BJ (cell line): ENCODE measurements at regions not wholly inside any gene's neighbourhood (a gene's known extent, or its start where the extent isn't known, plus 50 kb on each side); places are given as distances from the start of the nearest gene placed in this dataset.

Experiments
- CTCF ChIA-PET: fragments of 350-600 bp; formaldehyde crosslinking; extraction: SDS; loops from one replicate; lab custom pipeline; 2021; ENCODE audit warnings: antibody characterized with exemption, inconsistent platforms; lab: Yijun Ruan, JAX
- POLR2A ChIA-PET: fragments of 300-600 bp; sonication (Branson Sonifier 250); formaldehyde crosslinking; extraction: SDS; loops from one replicate; lab custom pipeline; 2021; ENCODE audit warnings: antibody characterized with exemption; lab: Charles Lee
- DNase-seq: peaks from one replicate; pipeline ENCODE4 v3.0.0-alpha.2; 2011; ENCODE audit warnings: low read depth
- H3K27me3 ChIP-seq: 2 replicates; pipeline ENCODE4 v1.6.0; 2011; ENCODE audit warnings: low read length; ENCODE audit not compliant: control insufficient read depth, insufficient read depth
- H3K36me3 ChIP-seq: 2 replicates; pipeline ENCODE4 v1.5.1; 2011; ENCODE audit warnings: low read length; ENCODE audit not compliant: control insufficient read depth, insufficient read depth
- H3K4me3 ChIP-seq: 2 replicates; pipeline ENCODE4 v1.5.1; 2011; ENCODE audit warnings: low read depth, mild to moderate bottlenecking, control low read depth, low read length
- TF ChIP-seq, protein P1 (sequence below): IDR thresholded peaks from 2 replicates; pipeline ENCODE4 v1.5.1; 2011; ENCODE audit warnings: low read depth, mild to moderate bottlenecking, control low read depth, inconsistent platforms, low read length, moderate library complexity; ENCODE audit not compliant: insufficient read depth

GRCh38 chr18:61653823-61654551 lies 238.8 kb downstream of the RNF152 start:
- ChIA-PET POLR2A (no interaction called here), CTCF (interaction anchor here (0.8 to 1.2 kb wide), 2 partner anchors 12 to 216 kb away, joined by 3 read pairs; no protein-coding TSS in a partner anchor)
- Histone ChIP-seq H3K27me3 (no peaks in the 10 kb centered on the region), H3K36me3 (no peaks in the 10 kb centered on the region), H3K4me3 (no peak overlapping the region)
- no peak for DNase-seq
- TF ChIP-seq, protein P1, sequence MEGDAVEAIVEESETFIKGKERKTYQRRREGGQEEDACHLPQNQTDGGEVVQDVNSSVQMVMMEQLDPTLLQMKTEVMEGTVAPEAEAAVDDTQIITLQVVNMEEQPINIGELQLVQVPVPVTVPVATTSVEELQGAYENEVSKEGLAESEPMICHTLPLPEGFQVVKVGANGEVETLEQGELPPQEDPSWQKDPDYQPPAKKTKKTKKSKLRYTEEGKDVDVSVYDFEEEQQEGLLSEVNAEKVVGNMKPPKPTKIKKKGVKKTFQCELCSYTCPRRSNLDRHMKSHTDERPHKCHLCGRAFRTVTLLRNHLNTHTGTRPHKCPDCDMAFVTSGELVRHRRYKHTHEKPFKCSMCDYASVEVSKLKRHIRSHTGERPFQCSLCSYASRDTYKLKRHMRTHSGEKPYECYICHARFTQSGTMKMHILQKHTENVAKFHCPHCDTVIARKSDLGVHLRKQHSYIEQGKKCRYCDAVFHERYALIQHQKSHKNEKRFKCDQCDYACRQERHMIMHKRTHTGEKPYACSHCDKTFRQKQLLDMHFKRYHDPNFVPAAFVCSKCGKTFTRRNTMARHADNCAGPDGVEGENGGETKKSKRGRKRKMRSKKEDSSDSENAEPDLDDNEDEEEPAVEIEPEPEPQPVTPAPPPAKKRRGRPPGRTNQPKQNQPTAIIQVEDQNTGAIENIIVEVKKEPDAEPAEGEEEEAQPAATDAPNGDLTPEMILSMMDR: no peak

- POLR2A ChIA-PET: no interaction called here
- DNase-seq: no peak
- CTCF ChIA-PET: interaction anchor here (1.7 kb wide), 1 partner anchor 14 kb away, joined by 3 read pairs; no protein-coding TSS in a partner anchor
- Histone ChIP-seq H3K4me3 (no peak overlapping the region), H3K27me3 (no peaks in the 10 kb centered on the region), H3K36me3 (no peaks in the 10 kb centered on the region)
- TF ChIP-seq, protein P1: no peak
These were observed 240.9 kb downstream of the RNF152 start for GRCh38 chr18:61651880-61652268.

- Histone ChIP-seq H3K27me3 (no peaks in the 10 kb centered on the region), H3K36me3 (no peaks in the 10 kb centered on the region), H3K4me3 (no peak overlapping the region)
- ChIA-PET POLR2A (no interaction called here), CTCF (interaction anchor here (1.7 to 1.8 kb wide), 2 partner anchors 14 to 15 kb away, joined by 3 to 6 read pairs; no protein-coding TSS in a partner anchor)
- TF ChIP-seq, protein P1: no peak
- DNase-seq: no peak
These were observed 241.5 kb downstream of the RNF152 start for GRCh38 chr18:61651145-61651879.

DNA sequence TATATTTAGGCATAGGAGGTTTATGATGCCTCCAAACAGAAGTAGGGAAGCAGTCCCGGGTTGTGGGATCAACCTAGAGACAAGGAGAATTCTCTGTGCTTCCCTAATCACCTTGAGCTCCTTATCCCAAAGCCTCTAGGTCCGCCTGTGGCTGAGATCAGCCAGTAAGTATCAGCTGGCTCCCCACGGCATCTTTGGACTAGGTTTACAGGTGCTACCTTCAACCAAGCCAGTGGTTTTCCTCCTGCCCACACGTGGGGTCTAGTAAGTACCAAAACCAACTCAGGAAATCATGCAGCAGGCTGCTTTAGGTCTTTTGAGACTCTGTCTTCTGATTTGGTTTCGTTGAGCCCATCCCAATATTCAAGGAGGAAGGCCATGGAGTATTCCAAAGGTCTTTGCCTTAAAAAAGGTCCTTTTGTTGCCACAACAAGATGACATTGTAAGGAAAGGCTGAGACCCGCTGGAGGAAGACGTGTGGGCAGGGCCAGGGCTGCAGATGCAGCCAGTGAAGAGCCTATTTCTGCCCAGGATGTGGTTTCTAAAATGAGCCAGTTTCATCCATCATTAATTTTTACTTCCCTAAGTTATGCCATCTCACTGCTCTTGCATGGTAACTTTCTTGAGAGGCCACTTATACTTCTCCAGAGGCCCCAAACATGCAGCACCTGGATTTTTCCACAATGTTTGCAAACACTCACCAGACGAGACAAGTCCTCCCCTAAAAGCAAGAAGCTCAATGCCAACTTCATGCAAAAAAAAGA lies 248.7 kb downstream of the RNF152 start:
- TF ChIP-seq, protein P1: no peak
- H3K36me3 ChIP-seq: no peaks in the 10 kb centered on the region
- ChIA-PET POLR2A (no interaction called here), CTCF (interaction anchor here (2.0 kb wide), 1 partner anchor 7 kb away, joined by 8 read pairs; no protein-coding TSS in a partner anchor)
- no peaks in the 10 kb centered on the region for H3K27me3 ChIP-seq
- H3K4me3 ChIP-seq: no peak overlapping the region
- no peak for DNase-seq
